OCI-M1 (cell line): ENCODE measurements at regions not wholly inside any gene's neighbourhood (a gene's known extent, or its start where the extent isn't known, plus 50 kb on each side); places are given as distances from the start of the nearest gene placed in this dataset.
A peak's percentile ranks its signal among the peaks of the same experiment; 100 is the strongest.

Source experiments
- DNase-seq: peaks from one replicate; lab custom pipeline; 2025; lab: John Stamatoyannopoulos, UW

GRCh38 chr7:98464558-98464940 lies 63.7 kb upstream of the BAIAP2L1 start:
- no peak for DNase-seq

GRCh38 chr7:98463837-98464557 lies 63.1 kb upstream of the BAIAP2L1 start:
- DNase-seq = no peak

GRCh38 chr7:98462911-98463633 lies 62.2 kb upstream of the BAIAP2L1 start:
- DNase-seq = no peak

GRCh38 chr7:98460902-98461301 lies 60.0 kb upstream of the BAIAP2L1 start:
- DNase-seq = no peak

- no peak for DNase-seq
Measured at GRCh38 chr7:98459529-98459928, 58.6 kb upstream of the BAIAP2L1 start.

GRCh38 chr7:98458090-98458875 lies 57.4 kb upstream of the BAIAP2L1 start:
- DNase-seq = peak; percentile 32

- DNase-seq = no peak
Measured at GRCh38 chr7:98456866-98457265, 56.0 kb upstream of the BAIAP2L1 start.

- DNase-seq = no peak
Measured at GRCh38 chr7:98452791-98453190, 51.9 kb upstream of the BAIAP2L1 start.
